GM19025 (cell line): ENCODE measurements at regions not wholly inside any gene's neighbourhood (a gene's known extent, or its start where the extent isn't known, plus 50 kb on each side); places are given as distances from the start of the nearest gene placed in this dataset.

Experiments used
- ATAC-seq: cut with Tn5 transposase; IDR thresholded peaks from one replicate; pipeline ENCODE4 v1.9.1; 2021; ENCODE audit warnings: mild to moderate bottlenecking, low read depth, moderate library complexity; ENCODE audit not compliant: unreplicated experiment

GRCh38 chr18:6465281-6465680 lies 50.6 kb upstream of the L3MBTL4 start:
- ATAC-seq, result no peak

GRCh38 chr18:6476190-6476589 lies 61.5 kb upstream of the L3MBTL4 start:
- ATAC-seq, result no peak

- ATAC-seq, result no peak
Observed at GRCh38 chr18:6476880-6477279, 62.2 kb upstream of the L3MBTL4 start.

- no peak for ATAC-seq
Observed at GRCh38 chr18:6478121-6478520, 63.4 kb upstream of the L3MBTL4 start.

GRCh38 chr18:6479699-6480098 lies 65.0 kb upstream of the L3MBTL4 start:
- no peak for ATAC-seq

- ATAC-seq, result peak; percentile 57
Observed at GRCh38 chr18:6482198-6482977, 67.7 kb upstream of the L3MBTL4 start.

- ATAC-seq, result no peak
Observed at GRCh38 chr18:6484659-6485058, 69.9 kb upstream of the L3MBTL4 start.

GRCh38 chr18:6486313-6486712 lies 71.6 kb upstream of the L3MBTL4 start:
- ATAC-seq, result no peak

- no peak for ATAC-seq
Observed at GRCh38 chr18:6486764-6487426, 72.2 kb upstream of the L3MBTL4 start.

- ATAC-seq, result no peak
Observed at GRCh38 chr18:6487968-6488367, 73.3 kb upstream of the L3MBTL4 start.

GRCh38 chr18:6488956-6489355 lies 74.2 kb upstream of the L3MBTL4 start:
- ATAC-seq, result no peak

GRCh38 chr18:6489977-6490376 lies 75.3 kb upstream of the L3MBTL4 start:
- no peak for ATAC-seq

GRCh38 chr18:6493194-6493593 lies 78.5 kb upstream of the L3MBTL4 start:
- no peak for ATAC-seq

- ATAC-seq, result no peak
Observed at GRCh38 chr18:6495536-6495935, 80.8 kb upstream of the L3MBTL4 start.

GRCh38 chr18:6497543-6497942 lies 82.8 kb upstream of the L3MBTL4 start:
- ATAC-seq, result no peak

GRCh38 chr18:6498289-6498856 lies 83.7 kb upstream of the L3MBTL4 start:
- no peak for ATAC-seq

- no peak for ATAC-seq
Observed at GRCh38 chr18:6504605-6505497, 90.1 kb upstream of the L3MBTL4 start.

- no peak for ATAC-seq
Observed at GRCh38 chr18:6505498-6505875, 90.8 kb upstream of the L3MBTL4 start.

- ATAC-seq, result no peak
Observed at GRCh38 chr18:6509417-6509816, 94.7 kb upstream of the L3MBTL4 start.

GRCh38 chr18:6509832-6510231 lies 95.1 kb upstream of the L3MBTL4 start:
- no peak for ATAC-seq

GRCh38 chr18:6520901-6521300 lies 106.2 kb upstream of the L3MBTL4 start:
- no peak for ATAC-seq
